Neural progenitor cell (in vitro differentiated cells): ENCODE measurements at regions not wholly inside any gene's neighbourhood (a gene's known extent, or its start where the extent isn't known, plus 50 kb on each side); places are given as distances from the start of the nearest gene placed in this dataset.
"Not testable (repeated sequence)": the region's sequence is repeated elsewhere in the genome, so short reads cannot be mapped to it uniquely, and the experiment has no call there.

Source experiments
- DNase-seq: peaks from one replicate; pipeline ENCODE4 v3.0.0-alpha.2; 2016; ENCODE audit warnings: low spot score
- H2AFZ ChIP-seq: fragments of 200-600 bp; sonication (generic); replicated peaks from 2 replicates; pipeline ENCODE4 v1.6.1; 2016; ENCODE audit warnings: antibody characterized with exemption
- H3F3A ChIP-seq: fragments of 200-600 bp; sonication (generic); 2 replicates; pipeline ENCODE4 v1.6.1; 2016; ENCODE audit warnings: antibody characterized with exemption, low read depth
- H3K27ac ChIP-seq: fragments of 200-600 bp; sonication (generic); 2 replicates; pipeline ENCODE4 v1.5.1; 2016; ENCODE audit warnings: mild to moderate bottlenecking
- H3K27me3 ChIP-seq: fragments of 200-600 bp; sonication (generic); 2 replicates; pipeline ENCODE4 v1.6.1; 2016; ENCODE audit warnings: mild to moderate bottlenecking, moderate library complexity
- H3K36me3 ChIP-seq: fragments of 200-600 bp; sonication (generic); 2 replicates; pipeline ENCODE4 v1.5.1; 2016
- H3K4me1 ChIP-seq: fragments of 200-600 bp; sonication (generic); 2 replicates; pipeline ENCODE4 v1.6.1; 2016; ENCODE audit warnings: mixed run types
- H3K4me2 ChIP-seq: fragments of 200-600 bp; sonication (generic); 2 replicates; pipeline ENCODE4 v1.6.1; 2016
- H3K4me3 ChIP-seq: fragments of 200-600 bp; sonication (generic); 2 replicates; pipeline ENCODE4 v1.5.1; 2016
- H3K79me2 ChIP-seq: fragments of 200-600 bp; sonication (generic); 2 replicates; pipeline ENCODE4 v1.6.1; 2016; ENCODE audit warnings: low read depth
- H3K9ac ChIP-seq: fragments of 200-600 bp; sonication (generic); 2 replicates; pipeline ENCODE4 v1.6.1; 2016
- H3K9me3 ChIP-seq: fragments of 200-600 bp; sonication (generic); 2 replicates; pipeline ENCODE4 v1.5.1; 2016; ENCODE audit warnings: low read depth
- H4K20me1 ChIP-seq: fragments of 200-600 bp; sonication (generic); 2 replicates; pipeline ENCODE4 v1.6.1; 2016; ENCODE audit warnings: low read depth
- H3K27ac Mint-ChIP-seq: 3 replicates; pipeline ENCODE4 v1.8.0; 2021; ENCODE audit warnings: mixed read lengths
- H3K27me3 Mint-ChIP-seq: 2 replicates; pipeline ENCODE4 v1.8.0; 2022; ENCODE audit warnings: low read depth, mild to moderate bottlenecking, inconsistent platforms, moderate library complexity, mixed read lengths; ENCODE audit not compliant: insufficient read depth
- H3K36me3 Mint-ChIP-seq: 3 replicates; pipeline ENCODE4 v1.8.0; 2021; ENCODE audit warnings: mixed read lengths
- H3K4me1 Mint-ChIP-seq: 3 replicates; pipeline ENCODE4 v1.8.0; 2021; ENCODE audit warnings: mixed read lengths
- H3K4me3 Mint-ChIP-seq: 3 replicates; pipeline ENCODE4 v1.8.0; 2021; ENCODE audit warnings: mild to moderate bottlenecking, moderate library complexity, mixed read lengths
- H3K9me3 Mint-ChIP-seq: 3 replicates; pipeline ENCODE4 v1.8.0; 2020; ENCODE audit warnings: mixed read lengths
- EZH2 ChIP-seq: fragments of 200-600 bp; sonication (generic); IDR thresholded peaks from 2 replicates; pipeline ENCODE4 v1.6.1; 2017; ENCODE audit warnings: antibody characterized with exemption, mild to moderate bottlenecking, moderate library complexity
- EZH2phosphoT487 ChIP-seq: fragments of 200-600 bp; sonication (generic); IDR thresholded peaks from 2 replicates; pipeline ENCODE4 v1.6.1; 2017; ENCODE audit warnings: antibody characterized with exemption
- TF ChIP-seq, protein P1 (sequence below): fragments of 200-600 bp; sonication (generic); IDR thresholded peaks from 2 replicates; pipeline ENCODE4 v1.5.1; 2017; ENCODE audit warnings: antibody characterized with exemption, mild to moderate bottlenecking

DNA sequence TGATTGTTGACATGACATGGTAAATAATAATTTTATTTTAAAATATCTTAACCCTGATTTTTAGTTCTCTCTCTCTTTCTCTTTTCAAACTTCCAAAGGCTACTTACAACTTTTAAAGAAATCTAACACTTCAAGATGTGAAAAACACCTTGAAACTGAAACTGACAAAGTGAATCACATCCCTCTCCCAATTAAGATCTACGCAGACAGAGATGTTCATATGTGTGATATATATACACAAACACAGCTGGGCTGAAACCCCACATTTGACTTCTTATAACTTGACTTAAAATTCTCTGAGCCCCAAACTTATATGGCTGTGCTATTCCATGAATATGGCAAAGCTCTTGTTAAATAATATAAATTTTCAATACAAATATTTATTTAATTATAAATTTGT is 261.2 kb upstream of the PTPRD start:
- Histone ChIP-seq H4K20me1 (no peaks in the 10 kb centered on the region), H3F3A (no peaks in the 10 kb centered on the region), H3K4me2 (no peak overlapping the region), H3K27me3 (no peaks in the 10 kb centered on the region), H3K9me3 (no peaks in the 10 kb centered on the region), H3K4me1 (no peaks in the 10 kb centered on the region), H3K36me3 (no peaks in the 10 kb centered on the region), H3K9ac (no peak overlapping the region), H3K4me3 (no peak overlapping the region), H3K79me2 (no peaks in the 10 kb centered on the region), H2AFZ (no peak overlapping the region), H3K27ac (no peak overlapping the region)
- H3K4me3 Mint-ChIP-seq, result no peak overlapping the region
- peaks cover 13% of the 10 kb centered on the region for H3K9me3 Mint-ChIP-seq
- TF ChIP-seq, protein P1, sequence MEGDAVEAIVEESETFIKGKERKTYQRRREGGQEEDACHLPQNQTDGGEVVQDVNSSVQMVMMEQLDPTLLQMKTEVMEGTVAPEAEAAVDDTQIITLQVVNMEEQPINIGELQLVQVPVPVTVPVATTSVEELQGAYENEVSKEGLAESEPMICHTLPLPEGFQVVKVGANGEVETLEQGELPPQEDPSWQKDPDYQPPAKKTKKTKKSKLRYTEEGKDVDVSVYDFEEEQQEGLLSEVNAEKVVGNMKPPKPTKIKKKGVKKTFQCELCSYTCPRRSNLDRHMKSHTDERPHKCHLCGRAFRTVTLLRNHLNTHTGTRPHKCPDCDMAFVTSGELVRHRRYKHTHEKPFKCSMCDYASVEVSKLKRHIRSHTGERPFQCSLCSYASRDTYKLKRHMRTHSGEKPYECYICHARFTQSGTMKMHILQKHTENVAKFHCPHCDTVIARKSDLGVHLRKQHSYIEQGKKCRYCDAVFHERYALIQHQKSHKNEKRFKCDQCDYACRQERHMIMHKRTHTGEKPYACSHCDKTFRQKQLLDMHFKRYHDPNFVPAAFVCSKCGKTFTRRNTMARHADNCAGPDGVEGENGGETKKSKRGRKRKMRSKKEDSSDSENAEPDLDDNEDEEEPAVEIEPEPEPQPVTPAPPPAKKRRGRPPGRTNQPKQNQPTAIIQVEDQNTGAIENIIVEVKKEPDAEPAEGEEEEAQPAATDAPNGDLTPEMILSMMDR, result no peak
- no peak for TF ChIP-seq EZH2
- no peak for TF ChIP-seq EZH2phosphoT487
- H3K27me3 Mint-ChIP-seq, result no peaks in the 10 kb centered on the region
- H3K36me3 Mint-ChIP-seq, result no peaks in the 10 kb centered on the region
- H3K27ac Mint-ChIP-seq, result no peak overlapping the region
- DNase-seq, result no peak
- no peaks in the 10 kb centered on the region for H3K4me1 Mint-ChIP-seq

DNA sequence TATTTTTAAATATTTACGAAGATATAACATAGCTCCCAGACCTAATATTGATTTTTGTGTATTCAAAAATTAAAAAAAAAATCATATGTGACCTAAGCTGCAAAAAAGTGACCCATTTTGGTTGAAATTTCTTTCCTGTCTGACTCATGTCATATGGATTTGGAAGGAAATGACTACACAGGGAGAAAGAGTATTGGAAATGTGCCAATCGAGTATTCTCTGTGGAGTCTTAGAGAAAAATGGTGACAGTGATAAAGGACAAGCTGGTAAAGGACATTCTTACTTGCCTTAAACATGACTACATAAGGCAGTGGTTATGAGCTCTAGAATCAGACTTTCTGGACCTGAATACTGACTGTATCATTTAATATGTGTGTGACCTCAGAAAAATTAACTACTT is 262.9 kb upstream of the PTPRD start:
- no peaks in the 10 kb centered on the region for H3K27me3 ChIP-seq
- Mint-ChIP-seq H3K4me3 (no peak overlapping the region), H3K27ac (no peak overlapping the region), H3K9me3 (peaks cover 10% of the 10 kb centered on the region), H3K4me1 (no peaks in the 10 kb centered on the region), H3K36me3 (no peaks in the 10 kb centered on the region), H3K27me3 (no peaks in the 10 kb centered on the region)
- H2AFZ ChIP-seq, result no peak overlapping the region
- H3F3A ChIP-seq, result no peaks in the 10 kb centered on the region
- H4K20me1 ChIP-seq, result no peaks in the 10 kb centered on the region
- no peaks in the 10 kb centered on the region for H3K36me3 ChIP-seq
- no peak overlapping the region for H3K9ac ChIP-seq
- no peak overlapping the region for H3K4me3 ChIP-seq
- no peak overlapping the region for H3K27ac ChIP-seq
- H3K79me2 ChIP-seq, result no peaks in the 10 kb centered on the region
- no peak for DNase-seq
- no peaks in the 10 kb centered on the region for H3K4me1 ChIP-seq
- TF ChIP-seq, protein P1, result no peak
- TF ChIP-seq EZH2, result no peak
- no peaks in the 10 kb centered on the region for H3K9me3 ChIP-seq
- H3K4me2 ChIP-seq, result no peak overlapping the region

DNA sequence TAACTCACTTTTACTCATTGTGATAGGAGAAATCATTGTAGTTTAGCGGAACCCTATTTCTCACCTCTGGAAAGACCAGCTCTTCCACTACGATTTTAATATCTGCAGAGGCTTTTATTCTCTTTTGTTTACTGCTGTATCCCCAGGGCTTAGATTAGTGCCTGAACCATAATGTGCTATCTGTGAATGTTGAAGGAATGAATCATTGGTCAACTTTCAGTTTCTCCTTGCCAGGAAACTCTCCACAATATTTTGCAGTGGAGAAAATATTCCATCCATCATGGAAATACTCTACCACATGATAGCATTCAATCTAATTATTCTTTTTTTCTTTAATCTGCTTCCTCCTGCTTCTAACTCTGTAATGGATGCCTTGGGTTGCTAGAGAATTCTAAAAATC is 263.5 kb upstream of the PTPRD start:
- no peak overlapping the region for H3K4me2 ChIP-seq
- no peaks in the 10 kb centered on the region for H3K9me3 ChIP-seq
- no peaks in the 10 kb centered on the region for H3F3A ChIP-seq
- no peaks in the 10 kb centered on the region for H4K20me1 ChIP-seq
- H3K9ac ChIP-seq, result no peak overlapping the region
- peaks cover 10% of the 10 kb centered on the region for H3K9me3 Mint-ChIP-seq
- H3K36me3 Mint-ChIP-seq, result no peaks in the 10 kb centered on the region
- TF ChIP-seq EZH2phosphoT487, result no peak
- TF ChIP-seq, protein P1, result no peak
- TF ChIP-seq EZH2, result no peak
- no peaks in the 10 kb centered on the region for H3K36me3 ChIP-seq
- no peak for DNase-seq
- no peak overlapping the region for H3K27ac Mint-ChIP-seq
- H3K4me1 Mint-ChIP-seq, result no peaks in the 10 kb centered on the region
- no peak overlapping the region for H3K27ac ChIP-seq
- no peak overlapping the region for H3K4me3 ChIP-seq
- no peaks in the 10 kb centered on the region for H3K79me2 ChIP-seq
- H3K4me1 ChIP-seq, result no peaks in the 10 kb centered on the region
- H3K4me3 Mint-ChIP-seq, result no peak overlapping the region
- H2AFZ ChIP-seq, result no peak overlapping the region
- no peaks in the 10 kb centered on the region for H3K27me3 ChIP-seq
- H3K27me3 Mint-ChIP-seq, result no peaks in the 10 kb centered on the region

DNA sequence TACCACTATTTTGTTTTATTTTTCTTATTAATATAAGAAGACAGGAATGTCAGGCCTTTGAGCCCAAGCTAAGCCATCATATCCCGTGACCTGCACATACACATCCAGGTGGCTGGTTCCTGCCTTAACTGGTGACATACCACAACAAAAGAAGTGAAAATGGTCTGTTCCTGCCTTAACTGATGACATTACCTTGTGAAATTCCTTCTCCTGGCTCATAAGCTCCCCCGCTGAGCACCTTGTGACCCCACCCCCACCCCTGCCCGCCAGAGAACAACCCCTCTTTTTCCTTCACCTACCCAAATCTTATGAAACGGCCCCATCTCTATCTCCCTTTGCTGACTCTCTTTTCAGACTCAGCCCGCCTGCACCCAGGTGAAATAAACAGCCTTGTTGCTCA is 277.5 kb upstream of the PTPRD start:
- H3K9me3 ChIP-seq, H3K4me1 Mint-ChIP-seq, H3K4me2 ChIP-seq, H3F3A ChIP-seq, H3K4me3 Mint-ChIP-seq, H3K27me3 Mint-ChIP-seq, H3K9ac ChIP-seq, H4K20me1 ChIP-seq, H3K27ac Mint-ChIP-seq, H3K79me2 ChIP-seq, H2AFZ ChIP-seq, H3K4me1 ChIP-seq, DNase-seq, H3K4me3 ChIP-seq, H3K36me3 ChIP-seq, H3K9me3 Mint-ChIP-seq, H3K27me3 ChIP-seq, H3K36me3 Mint-ChIP-seq, H3K27ac ChIP-seq: not testable (repeated sequence)
